ENCODE measurements at regions not wholly inside any gene's neighbourhood (a gene's known extent, or its start where the extent isn't known, plus 50 kb on each side); places are given as distances from the start of the nearest gene placed in this dataset.
"Not testable (repeated sequence)": the region's sequence is repeated elsewhere in the genome, so short reads cannot be mapped to it uniquely, and the experiment has no call there.

GRCh38 chr1:188652678-188653077 is 1823.9 kb downstream of the PLA2G4A start:
- no peak for TF ChIP-seq CTCF (IDR thresholded peaks at IDR 0.05; ENCODE audit: low read depth, low read length)
- no peak for DNase-seq (ENCODE audit: extremely low read depth, low read depth)

GRCh38 chr1:188655966-188656365 is 1821.7 kb downstream of the BRINP3 start:
- not testable (repeated sequence) for DNase-seq (ENCODE audit: extremely low read depth, low read depth)

- DNase-seq (ENCODE audit: extremely low read depth, low read depth) = no peak
- no peak for TF ChIP-seq CTCF (IDR thresholded peaks at IDR 0.05; ENCODE audit: low read depth, low read length)
These were observed 1817.1 kb downstream of the BRINP3 start for GRCh38 chr1:188660572-188660971.

GRCh38 chr1:188665477-188665876 is 1812.2 kb downstream of the BRINP3 start:
- no peak for DNase-seq (ENCODE audit: extremely low read depth, low read depth)
- TF ChIP-seq CTCF (IDR thresholded peaks at IDR 0.05; ENCODE audit: low read depth, low read length) = no peak

- no peak for DNase-seq (ENCODE audit: extremely low read depth, low read depth)
- TF ChIP-seq CTCF (IDR thresholded peaks at IDR 0.05; ENCODE audit: low read depth, low read length) = no peak
These were observed 1809.6 kb downstream of the BRINP3 start for GRCh38 chr1:188668083-188668482.

GRCh38 chr1:188669728-188670382 is 1807.8 kb downstream of the BRINP3 start:
- TF ChIP-seq CTCF (IDR thresholded peaks at IDR 0.05; ENCODE audit: low read depth, low read length) = no peak
- no peak for DNase-seq (ENCODE audit: extremely low read depth, low read depth)

GRCh38 chr1:188670837-188671236 is 1806.8 kb downstream of the BRINP3 start:
- TF ChIP-seq CTCF (IDR thresholded peaks at IDR 0.05; ENCODE audit: low read depth, low read length) = no peak
- no peak for DNase-seq (ENCODE audit: extremely low read depth, low read depth)

- DNase-seq (ENCODE audit: extremely low read depth, low read depth) = no peak
- no peak for TF ChIP-seq CTCF (IDR thresholded peaks at IDR 0.05; ENCODE audit: low read depth, low read length)
These were observed 1805.5 kb downstream of the BRINP3 start for GRCh38 chr1:188672153-188672552.
